Stimulated activated CD4-positive, alpha-beta T cell treated with anti-CD3 and anti-CD28 coated beads, Interleukin-12 subunit alpha, Interleukin-12 subunit beta, amount 100 ng/mL, for 24 hours (primary cell): ENCODE measurements at regions not wholly inside any gene's neighbourhood (a gene's known extent, or its start where the extent isn't known, plus 50 kb on each side); places are given as distances from the start of the nearest gene placed in this dataset.

ENCODE experiments used
- DNase-seq, 2 experiments: peaks; one replicate each; pipeline ENCODE4 v3.0.0-alpha.2; 2020; ENCODE audit warnings: low read depth in 2 of 2

DNA sequence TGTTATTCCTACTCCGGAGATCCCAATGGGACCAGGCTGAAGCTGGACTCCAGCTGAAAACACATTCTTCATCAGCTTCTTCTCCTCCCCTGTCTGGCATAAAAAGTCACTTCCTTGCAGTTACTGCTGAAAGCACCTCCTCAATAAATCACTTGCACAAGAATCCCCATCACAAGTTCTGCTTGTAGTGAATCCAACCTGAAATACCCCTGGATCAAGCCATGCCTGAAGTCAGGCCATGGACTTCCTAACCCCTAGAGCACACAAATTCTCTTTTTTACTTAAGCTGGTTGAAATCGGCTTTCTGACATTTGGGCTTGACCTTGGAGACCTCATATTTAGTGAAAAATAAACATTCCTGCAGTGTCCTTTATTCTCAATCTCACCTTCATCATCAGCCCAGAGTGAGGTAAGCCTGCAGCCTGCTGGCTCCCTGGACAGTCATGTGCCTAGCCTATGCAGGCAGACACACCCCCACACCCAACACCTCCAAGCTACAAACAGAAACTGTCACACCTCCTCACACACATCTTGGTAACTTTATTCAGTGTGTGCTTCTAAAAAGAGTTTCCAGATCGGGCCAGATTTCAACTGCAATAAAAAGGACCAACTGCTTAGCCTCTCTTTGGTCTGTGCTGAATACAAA is 51.5 kb upstream of the PTPRT start:
- no peak for DNase-seq
